PC-3 (cell line): ENCODE measurements at regions not wholly inside any gene's neighbourhood (a gene's known extent, or its start where the extent isn't known, plus 50 kb on each side); places are given as distances from the start of the nearest gene placed in this dataset.

Source experiments
- CTCF ChIP-seq: fragments of 300-600 bp; sonication (generic); conservative IDR thresholded peaks from 2 replicates; pipeline ENCODE4 v1.5.1; 2017; ENCODE audit warnings: antibody characterized with exemption, low read depth, mild to moderate bottlenecking, low read length
- EZH2 ChIP-seq: fragments of 300-600 bp; sonication (generic); IDR thresholded peaks from one replicate; pipeline ENCODE4 v1.6.1; 2017; ENCODE audit warnings: antibody characterized with exemption, mild to moderate bottlenecking, low read length; ENCODE audit not compliant: unreplicated experiment

DNA sequence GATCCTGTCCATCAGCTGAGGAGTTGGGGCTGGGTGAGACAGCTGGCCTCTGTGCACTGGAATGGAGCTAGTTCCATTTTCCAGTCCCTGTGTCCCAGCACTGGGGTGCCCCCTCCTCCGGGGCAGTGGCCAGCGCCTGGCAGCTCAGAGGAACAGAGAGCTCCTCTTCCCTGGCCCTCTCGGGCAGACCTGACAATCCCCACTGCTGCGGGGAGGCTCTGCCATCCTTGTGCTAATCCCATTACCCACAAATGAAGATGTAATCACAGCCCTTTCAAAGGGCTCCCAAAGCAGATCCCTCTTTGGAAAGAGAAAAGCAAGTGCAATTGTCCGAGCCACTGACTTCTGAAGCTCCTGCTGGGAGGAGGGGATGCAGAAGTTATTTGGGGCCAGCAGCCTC lies 75.1 kb upstream of the MSX1 start:
- TF ChIP-seq EZH2 = no peak
- TF ChIP-seq CTCF = no peak
